Activated B cell treated with CpG ODN at 0.5 μM for 24 hours (primary cell): ENCODE measurements at regions not wholly inside any gene's neighbourhood (a gene's known extent, or its start where the extent isn't known, plus 50 kb on each side); places are given as distances from the start of the nearest gene placed in this dataset.

ENCODE experiments used
- ATAC-seq: fragments of 200-7000 bp; cut with Tn5 transposase; one replicate; pipeline ENCODE4 v1.10.0; 2021; ENCODE audit warnings: low read depth, mild to moderate bottlenecking, moderate library complexity
- CTCF ChIA-PET: fragments of 350-600 bp; sonication (Branson Sonifier 250); formaldehyde crosslinking; loops from one replicate; lab custom pipeline; 2021; ENCODE audit warnings: antibody characterized with exemption; lab: Charles Lee
- POLR2A ChIA-PET: fragments of 350-600 bp; sonication (Branson Sonifier 250); formaldehyde crosslinking; loops from one replicate; lab custom pipeline; 2021; ENCODE audit warnings: antibody characterized with exemption; lab: Charles Lee
- DNase-seq: peaks from one replicate; pipeline ENCODE4 v3.0.0; 2022
- H3K27ac Mint-ChIP-seq: one replicate; pipeline ENCODE4 v1.8.0; 2020; ENCODE audit warnings: mixed read lengths
- H3K27me3 Mint-ChIP-seq: one replicate; pipeline ENCODE4 v1.8.0; 2021; ENCODE audit warnings: mixed read lengths
- H3K36me3 Mint-ChIP-seq: one replicate; pipeline ENCODE4 v1.8.0; 2021; ENCODE audit warnings: low read depth, mixed read lengths
- H3K4me1 Mint-ChIP-seq: one replicate; pipeline ENCODE4 v1.8.0; 2021; ENCODE audit warnings: mixed read lengths
- H3K4me3 Mint-ChIP-seq: one replicate; pipeline ENCODE4 v1.8.0; 2020; ENCODE audit warnings: mild to moderate bottlenecking, mixed read lengths
- H3K9me3 Mint-ChIP-seq: one replicate; pipeline ENCODE4 v1.8.0; 2020; ENCODE audit warnings: mixed read lengths
- intact Hi-C: fragments of 100-400 bp; cut with micrococcal nuclease; formaldehyde crosslinking; loops from one replicate; pipeline ENCODE4 v1.15.1; 2024
- TF ChIP-seq, protein P1 (sequence below): fragments of 200-600 bp; IDR thresholded peaks from one replicate; pipeline ENCODE4 v1.8.0; 2022; ENCODE audit warnings: antibody characterized with exemption, mild to moderate bottlenecking

DNA sequence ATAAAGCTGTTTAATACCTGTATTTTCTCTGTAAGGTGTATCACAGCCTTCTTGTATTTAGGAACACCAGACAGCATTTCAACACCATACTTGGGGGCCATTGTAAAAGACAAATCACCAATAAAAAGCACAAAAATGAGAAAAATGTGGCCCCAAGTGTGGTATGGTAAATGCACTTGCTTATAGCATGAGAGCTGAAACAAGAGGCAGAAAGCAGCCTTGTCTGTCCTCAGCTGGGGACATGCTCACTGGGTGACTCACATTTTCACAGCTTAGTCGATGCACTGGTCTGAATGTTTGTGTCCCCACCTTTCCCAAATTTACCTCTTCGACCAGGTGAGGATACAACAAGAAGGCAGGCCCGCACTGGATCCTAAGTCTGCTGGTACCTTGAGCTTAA is 639.7 kb upstream of the AGA start:
- Mint-ChIP-seq H3K9me3 (peaks cover 6% of the 10 kb centered on the region), H3K36me3 (no peaks in the 10 kb centered on the region), H3K27ac (no peak overlapping the region), H3K4me3 (no peak overlapping the region), H3K4me1 (no peaks in the 10 kb centered on the region), H3K27me3 (no peaks in the 10 kb centered on the region)
- intact Hi-C loops, result no loop called here
- TF ChIP-seq, protein P1, sequence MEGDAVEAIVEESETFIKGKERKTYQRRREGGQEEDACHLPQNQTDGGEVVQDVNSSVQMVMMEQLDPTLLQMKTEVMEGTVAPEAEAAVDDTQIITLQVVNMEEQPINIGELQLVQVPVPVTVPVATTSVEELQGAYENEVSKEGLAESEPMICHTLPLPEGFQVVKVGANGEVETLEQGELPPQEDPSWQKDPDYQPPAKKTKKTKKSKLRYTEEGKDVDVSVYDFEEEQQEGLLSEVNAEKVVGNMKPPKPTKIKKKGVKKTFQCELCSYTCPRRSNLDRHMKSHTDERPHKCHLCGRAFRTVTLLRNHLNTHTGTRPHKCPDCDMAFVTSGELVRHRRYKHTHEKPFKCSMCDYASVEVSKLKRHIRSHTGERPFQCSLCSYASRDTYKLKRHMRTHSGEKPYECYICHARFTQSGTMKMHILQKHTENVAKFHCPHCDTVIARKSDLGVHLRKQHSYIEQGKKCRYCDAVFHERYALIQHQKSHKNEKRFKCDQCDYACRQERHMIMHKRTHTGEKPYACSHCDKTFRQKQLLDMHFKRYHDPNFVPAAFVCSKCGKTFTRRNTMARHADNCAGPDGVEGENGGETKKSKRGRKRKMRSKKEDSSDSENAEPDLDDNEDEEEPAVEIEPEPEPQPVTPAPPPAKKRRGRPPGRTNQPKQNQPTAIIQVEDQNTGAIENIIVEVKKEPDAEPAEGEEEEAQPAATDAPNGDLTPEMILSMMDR, result no peak
- ATAC-seq, result no peak
- CTCF ChIA-PET, result no interaction called here
- POLR2A ChIA-PET, result no interaction called here
- DNase-seq, result no peak

DNA sequence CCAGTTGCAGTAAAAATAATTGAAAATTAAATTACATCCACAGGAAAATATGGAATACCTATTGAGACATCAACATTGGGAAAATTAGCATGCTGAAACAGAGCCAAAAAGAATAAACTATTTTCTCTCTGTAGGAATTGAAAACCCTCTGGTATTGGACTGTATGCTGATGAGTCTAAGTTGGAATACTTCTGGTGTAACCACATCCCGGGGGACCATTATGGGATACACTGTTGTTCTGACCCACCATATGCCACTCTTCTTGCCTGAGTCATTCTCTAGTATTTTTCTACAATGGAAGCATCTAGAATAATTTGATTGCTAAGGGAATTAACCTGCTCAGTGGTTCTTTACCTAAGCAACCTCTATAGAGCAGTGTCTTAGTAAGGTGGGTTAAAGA is 640.7 kb upstream of the AGA start:
- Mint-ChIP-seq H3K4me3 (no peak overlapping the region), H3K9me3 (peaks cover 8% of the 10 kb centered on the region), H3K4me1 (no peaks in the 10 kb centered on the region), H3K27me3 (no peaks in the 10 kb centered on the region), H3K36me3 (no peaks in the 10 kb centered on the region), H3K27ac (no peak overlapping the region)
- CTCF ChIA-PET, result no interaction called here
- TF ChIP-seq, protein P1, result no peak
- POLR2A ChIA-PET, result no interaction called here
- no peak for DNase-seq
- intact Hi-C loops, result no loop called here
- no peak for ATAC-seq

DNA sequence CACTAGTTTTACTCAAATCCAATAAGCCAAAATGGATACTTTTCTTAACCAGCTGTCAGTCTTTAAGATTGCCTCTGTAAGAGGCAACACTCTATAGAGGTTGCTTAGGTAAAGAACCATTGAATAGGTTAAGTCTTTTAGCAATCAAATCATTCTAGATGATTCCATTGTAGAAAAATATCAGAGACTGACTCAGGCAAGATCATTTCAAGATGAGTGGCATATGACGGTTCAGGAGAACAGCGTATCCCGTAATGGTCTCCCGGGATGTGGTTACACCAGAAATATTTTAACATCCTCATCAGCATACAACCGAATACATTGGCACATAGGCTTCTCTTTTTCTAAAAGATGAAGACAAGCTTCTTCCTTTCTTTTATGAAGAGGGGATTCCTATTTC is 641.7 kb upstream of the AGA start:
- Mint-ChIP-seq H3K27me3 (no peaks in the 10 kb centered on the region), H3K9me3 (peaks cover 8% of the 10 kb centered on the region), H3K4me1 (no peaks in the 10 kb centered on the region), H3K36me3 (no peaks in the 10 kb centered on the region), H3K4me3 (no peak overlapping the region), H3K27ac (no peak overlapping the region)
- intact Hi-C loops, result no loop called here
- CTCF ChIA-PET, result no interaction called here
- no peak for DNase-seq
- ATAC-seq, result no peak
- POLR2A ChIA-PET, result no interaction called here
- TF ChIP-seq, protein P1, result no peak

DNA sequence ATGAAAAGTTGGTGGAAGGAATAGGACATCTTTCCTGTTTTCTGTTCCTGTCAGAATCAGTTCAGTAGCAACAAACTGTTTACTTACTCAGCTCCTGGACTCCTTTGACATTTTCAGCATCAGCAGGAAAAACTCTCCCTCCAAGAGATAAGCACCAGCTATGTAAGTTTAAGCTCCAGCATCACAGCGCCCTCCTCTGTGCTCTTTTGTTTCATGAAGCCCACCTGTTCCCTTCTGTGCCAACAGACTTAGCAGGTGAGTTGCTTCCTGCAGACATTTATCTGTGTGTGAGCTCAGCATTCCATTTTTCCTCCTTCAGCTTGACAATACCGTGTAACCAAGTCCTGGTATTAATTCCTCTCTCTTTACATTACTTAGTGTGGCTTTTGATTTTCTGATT is 644.1 kb upstream of the AGA start:
- intact Hi-C loops, result no loop called here
- H3K27me3 Mint-ChIP-seq, result no peaks in the 10 kb centered on the region
- CTCF ChIA-PET, result no interaction called here
- DNase-seq (no peak), ATAC-seq (no peak)
- no peaks in the 10 kb centered on the region for H3K4me1 Mint-ChIP-seq
- no peak overlapping the region for H3K4me3 Mint-ChIP-seq
- H3K36me3 Mint-ChIP-seq, result no peaks in the 10 kb centered on the region
- H3K9me3 Mint-ChIP-seq, result peaks cover 8% of the 10 kb centered on the region
- POLR2A ChIA-PET, result no interaction called here
- H3K27ac Mint-ChIP-seq, result no peak overlapping the region
- TF ChIP-seq, protein P1, result no peak

DNA sequence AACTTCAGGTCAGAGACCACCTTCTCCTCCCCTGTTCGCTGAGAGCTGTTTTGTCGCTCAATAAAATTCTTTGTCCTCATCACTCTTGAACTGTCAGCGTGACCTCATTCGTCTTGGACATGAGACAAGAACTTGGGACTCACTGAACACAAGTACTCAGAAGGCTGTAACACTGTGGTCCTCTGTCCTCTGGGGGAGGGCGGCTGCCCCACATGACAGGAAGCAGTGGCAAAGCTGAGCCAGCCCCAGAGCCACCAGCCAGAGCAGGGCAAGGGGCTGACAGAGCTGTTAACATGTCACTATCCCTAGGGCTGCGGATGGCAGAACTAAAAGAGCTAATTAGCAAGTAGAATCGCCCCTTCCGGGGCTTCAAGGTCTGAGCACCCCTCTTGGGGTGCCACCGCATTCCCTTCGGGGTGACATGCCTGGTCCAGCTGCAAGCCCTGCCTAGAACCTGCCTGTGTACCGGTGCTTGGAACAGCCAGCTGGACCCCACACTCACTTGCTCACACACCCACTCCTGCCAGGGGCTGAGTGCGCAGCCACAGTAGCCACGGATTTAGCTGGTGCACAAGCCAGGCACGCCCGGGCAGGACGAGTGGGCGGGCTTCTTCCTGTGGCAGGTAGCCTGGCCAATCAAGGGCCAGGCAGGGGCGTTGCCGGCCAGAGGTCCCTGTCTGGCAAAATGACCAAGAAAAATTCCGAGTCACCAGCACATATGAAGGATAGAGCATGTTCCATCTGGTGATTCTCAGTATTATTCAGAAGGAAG is 648.6 kb upstream of the AGA start:
- H3K4me1 Mint-ChIP-seq, result no peaks in the 10 kb centered on the region
- no peaks in the 10 kb centered on the region for H3K27me3 Mint-ChIP-seq
- ATAC-seq (no peak), DNase-seq (no peak)
- no peaks in the 10 kb centered on the region for H3K36me3 Mint-ChIP-seq
- intact Hi-C loops, result no loop called here
- ChIA-PET POLR2A (no interaction called here), CTCF (no interaction called here)
- H3K4me3 Mint-ChIP-seq, result no peak overlapping the region
- TF ChIP-seq, protein P1, result no peak
- peaks cover 8% of the 10 kb centered on the region for H3K9me3 Mint-ChIP-seq
- no peak overlapping the region for H3K27ac Mint-ChIP-seq
